ENCODE measurements at regions not wholly inside any gene's neighbourhood (a gene's known extent, or its start where the extent isn't known, plus 50 kb on each side); places are given as distances from the start of the nearest gene placed in this dataset.

DNA sequence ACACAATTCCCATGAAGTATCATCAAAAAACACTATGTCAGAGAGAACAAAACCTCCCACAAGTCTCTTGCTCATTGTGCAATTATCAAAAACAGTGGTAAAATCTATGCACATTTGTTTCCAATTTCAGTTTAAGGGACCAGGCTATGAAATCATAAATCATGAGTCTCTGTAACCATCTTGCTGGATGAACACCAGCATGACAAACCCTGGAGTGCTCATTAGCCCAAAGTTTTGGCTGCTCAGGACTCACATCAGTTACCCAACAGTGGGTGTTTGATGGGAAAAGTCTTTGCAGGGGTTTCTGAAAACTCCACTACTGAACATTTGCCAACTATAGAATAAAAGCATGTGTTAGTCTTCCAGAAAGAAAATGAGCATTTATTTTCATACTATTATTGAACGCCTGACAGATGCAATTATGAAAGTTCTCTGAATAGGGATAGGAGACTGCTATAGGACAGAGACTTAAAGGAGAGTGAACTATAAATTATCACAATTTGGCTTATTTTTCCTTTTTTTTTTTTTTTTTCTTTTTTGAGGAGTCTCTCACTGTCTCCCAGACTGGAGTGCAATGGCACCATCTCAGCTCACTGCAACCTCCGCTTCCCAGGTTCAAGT is 240.8 kb upstream of the KCNMB2 start:
- Histone ChIP-seq H3K36me3 (ENCODE audit: insufficient read depth, low read length) (no peaks in the 10 kb centered on the region), H3K27me3 (ENCODE audit: control insufficient read depth, insufficient read depth, low read length) (no peaks in the 10 kb centered on the region), H3K4me1 (ENCODE audit: control insufficient read depth, insufficient read depth, low read length) (peaks cover 8% of the 10 kb centered on the region), H3K4me3 (ENCODE audit: low read length) (no peak overlapping the region), H3K9me3 (replicated peaks; ENCODE audit: low read length) (no peaks in the 10 kb centered on the region), H3K4me2 (ENCODE audit: low read length) (no peak overlapping the region), H3K9ac (ENCODE audit: low read depth, low read length) (no peak overlapping the region)

DNA sequence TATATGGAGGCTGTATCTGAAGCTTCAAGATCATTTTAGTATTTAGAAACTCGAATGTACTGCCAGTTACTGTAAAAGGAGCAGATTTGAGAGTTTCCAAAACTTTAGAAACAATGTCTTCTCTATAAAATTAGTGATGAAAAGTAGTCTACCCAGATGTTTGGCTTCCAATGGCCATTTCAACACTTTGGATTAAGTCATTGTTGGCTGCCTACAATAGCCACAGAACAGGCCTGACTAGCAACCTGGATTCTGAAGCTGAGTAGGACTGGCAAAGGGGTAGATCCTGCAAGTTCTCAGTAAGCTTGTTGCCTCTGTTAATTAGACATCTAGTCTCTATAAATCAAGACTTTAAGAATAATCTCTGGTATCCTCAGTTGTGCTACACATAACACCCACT is 239.0 kb upstream of the KCNMB2 start:
- H3K9me3 ChIP-seq (replicated peaks; ENCODE audit: low read length) = no peaks in the 10 kb centered on the region
- no peaks in the 10 kb centered on the region for H3K36me3 ChIP-seq (ENCODE audit: insufficient read depth, low read length)
- no peak overlapping the region for H3K4me3 ChIP-seq (ENCODE audit: low read length)
- peak overlapping the region; percentile 71 for H3K4me2 ChIP-seq (ENCODE audit: low read length)
- H3K9ac ChIP-seq (ENCODE audit: low read depth, low read length) = no peak overlapping the region
- H3K27me3 ChIP-seq (ENCODE audit: control insufficient read depth, insufficient read depth, low read length) = no peaks in the 10 kb centered on the region
- H3K4me1 ChIP-seq (ENCODE audit: control insufficient read depth, insufficient read depth, low read length) = peaks cover 8% of the 10 kb centered on the region

DNA sequence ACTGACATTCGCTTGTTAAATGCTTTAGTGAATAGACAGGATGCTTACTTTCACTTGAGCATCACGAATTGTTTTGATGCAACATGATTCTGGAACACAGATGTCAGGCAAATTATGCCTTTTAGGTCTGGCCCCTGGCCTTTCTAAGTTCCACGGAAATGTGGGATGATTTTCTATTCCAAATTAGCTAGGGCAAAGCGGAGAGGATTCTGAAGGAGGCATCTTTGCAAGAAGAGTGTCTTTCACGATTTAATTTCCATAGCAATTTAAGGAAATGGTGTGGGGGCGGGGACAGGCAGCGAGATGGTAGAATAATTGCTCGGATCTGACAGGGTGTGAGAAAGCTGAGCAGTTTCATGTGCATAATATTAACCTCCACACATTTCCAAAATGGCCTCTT is 238.5 kb upstream of the KCNMB2 start:
- Histone ChIP-seq H3K36me3 (ENCODE audit: insufficient read depth, low read length) (no peaks in the 10 kb centered on the region), H3K27me3 (ENCODE audit: control insufficient read depth, insufficient read depth, low read length) (no peaks in the 10 kb centered on the region), H3K9ac (ENCODE audit: low read depth, low read length) (no peak overlapping the region), H3K4me3 (ENCODE audit: low read length) (peak overlapping the region; percentile 50), H3K4me2 (ENCODE audit: low read length) (peak overlapping the region; percentile 71), H3K9me3 (replicated peaks; ENCODE audit: low read length) (no peaks in the 10 kb centered on the region), H3K4me1 (ENCODE audit: control insufficient read depth, insufficient read depth, low read length) (peaks cover 8% of the 10 kb centered on the region)

DNA sequence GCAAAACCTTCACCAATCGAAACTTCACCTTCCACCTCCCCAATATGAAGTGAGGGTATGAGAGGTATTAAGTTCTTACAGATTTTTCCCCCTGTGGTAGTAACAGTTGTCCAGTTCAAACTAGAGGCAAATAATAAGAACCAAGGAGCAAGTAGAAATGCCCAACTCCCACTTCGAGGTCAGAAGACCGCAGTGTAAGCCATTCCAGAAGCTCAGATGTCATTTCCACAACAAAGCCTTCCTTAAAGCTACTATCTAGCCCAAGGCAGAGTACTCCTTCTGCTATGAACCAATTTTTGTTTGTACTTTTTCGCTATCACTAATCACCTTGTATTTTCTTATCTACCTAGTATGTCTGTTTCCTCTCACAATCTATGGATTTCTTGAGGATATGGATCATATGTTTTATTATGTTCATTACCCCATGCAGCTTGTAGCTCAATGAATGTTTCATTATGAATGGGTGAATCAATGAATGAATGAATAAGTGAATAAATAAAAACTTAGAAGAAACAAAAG is 235.7 kb upstream of the KCNMB2 start:
- no peak overlapping the region for H3K4me3 ChIP-seq (ENCODE audit: low read length)
- no peaks in the 10 kb centered on the region for H3K36me3 ChIP-seq (ENCODE audit: insufficient read depth, low read length)
- no peak overlapping the region for H3K4me2 ChIP-seq (ENCODE audit: low read length)

DNA sequence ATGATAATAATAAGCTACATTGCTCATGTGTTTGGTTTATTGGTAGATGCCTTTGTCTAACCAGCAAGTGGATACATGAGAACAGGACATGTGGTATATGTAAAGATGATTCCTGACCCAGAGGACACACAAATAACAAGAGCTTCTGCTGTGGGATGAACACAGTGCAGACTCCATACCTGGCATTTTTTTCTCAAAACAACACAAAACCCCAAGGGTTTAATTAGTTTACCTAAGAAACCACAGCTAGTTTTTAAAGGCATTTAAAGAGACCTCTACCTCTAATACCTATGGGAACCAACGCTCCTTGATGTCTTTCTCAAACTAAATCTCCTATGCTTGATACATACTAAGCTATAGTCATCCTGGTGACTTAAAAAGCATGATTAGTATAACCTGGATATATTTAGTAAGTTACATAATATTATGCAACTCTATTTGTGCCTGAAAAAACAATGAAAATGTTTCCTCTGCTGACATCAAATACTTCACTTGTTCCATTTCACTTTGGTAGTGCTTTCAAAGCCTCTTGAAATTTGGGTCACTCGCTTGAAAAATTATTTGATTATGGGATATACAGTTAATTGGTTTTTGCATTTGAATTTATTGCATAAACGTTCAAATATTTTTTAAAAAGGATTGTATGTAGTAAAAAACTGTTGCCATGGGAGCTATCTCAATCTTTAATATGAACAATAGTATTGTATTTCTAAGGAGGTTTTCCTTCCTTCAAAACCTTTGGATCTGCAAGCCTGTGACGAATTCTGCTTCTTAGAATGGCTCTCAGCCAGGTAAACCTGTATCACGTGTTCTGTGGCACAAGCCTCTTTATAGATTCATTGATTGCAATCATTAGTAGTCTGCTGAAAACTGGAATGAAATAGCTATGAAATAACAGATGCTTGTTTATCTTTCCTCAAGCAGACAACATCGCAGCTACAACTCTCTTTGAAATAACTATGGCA is 233.0 kb upstream of the KCNMB2 start:
- Histone ChIP-seq H3K27me3 (ENCODE audit: control insufficient read depth, insufficient read depth, low read length) (no peaks in the 10 kb centered on the region), H3K4me3 (ENCODE audit: low read length) (no peak overlapping the region), H3K4me1 (ENCODE audit: control insufficient read depth, insufficient read depth, low read length) (peaks cover 11% of the 10 kb centered on the region), H3K9me3 (replicated peaks; ENCODE audit: low read length) (no peaks in the 10 kb centered on the region), H3K9ac (ENCODE audit: low read depth, low read length) (no peak overlapping the region), H3K4me2 (ENCODE audit: low read length) (no peak overlapping the region), H3K36me3 (ENCODE audit: insufficient read depth, low read length) (no peaks in the 10 kb centered on the region)

More for the DNA sequence above, 235.7 kb upstream of the KCNMB2 start:
- Histone ChIP-seq H3K9me3 (replicated peaks; ENCODE audit: low read length) (no peaks in the 10 kb centered on the region), H3K27me3 (ENCODE audit: control insufficient read depth, insufficient read depth, low read length) (no peaks in the 10 kb centered on the region), H3K4me1 (ENCODE audit: control insufficient read depth, insufficient read depth, low read length) (peaks cover 19% of the 10 kb centered on the region), H3K9ac (ENCODE audit: low read depth, low read length) (no peak overlapping the region)

DNA sequence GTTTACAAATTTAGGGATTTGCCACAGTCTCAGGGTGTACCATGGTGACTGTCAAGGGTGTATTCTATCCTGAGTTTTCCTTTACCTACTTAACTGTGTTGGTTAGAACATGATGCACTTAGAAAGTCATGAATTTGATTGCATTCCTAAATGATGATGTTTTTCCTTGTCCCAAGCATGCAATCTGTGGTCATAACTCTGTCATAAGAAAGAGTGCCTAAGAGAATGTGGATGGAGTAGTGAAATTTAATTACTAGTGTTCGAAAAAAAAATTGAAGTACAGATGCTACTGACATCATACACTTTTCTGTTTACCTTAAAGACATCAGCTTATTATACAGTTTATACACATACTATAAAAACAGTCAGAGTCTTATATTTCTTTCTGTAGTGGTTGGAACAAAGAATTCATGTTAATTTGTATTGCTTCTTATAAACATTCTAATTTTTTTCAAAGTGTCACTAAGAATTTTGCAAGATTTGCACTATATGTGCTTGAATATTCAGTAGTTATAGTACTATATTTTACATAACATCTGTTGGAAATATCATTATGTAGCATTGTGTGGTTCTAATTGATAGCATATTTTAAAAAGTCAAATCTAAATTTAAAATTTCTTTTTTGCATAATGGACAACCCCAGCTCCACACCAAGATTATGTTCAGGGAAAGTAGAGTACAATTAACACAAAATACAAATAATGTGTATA is 231.3 kb upstream of the KCNMB2 start:
- H3K9ac ChIP-seq (ENCODE audit: low read depth, low read length) = peak overlapping the region; percentile 16
- no peaks in the 10 kb centered on the region for H3K36me3 ChIP-seq (ENCODE audit: insufficient read depth, low read length)
- no peaks in the 10 kb centered on the region for H3K27me3 ChIP-seq (ENCODE audit: control insufficient read depth, insufficient read depth, low read length)
- no peak overlapping the region for H3K4me3 ChIP-seq (ENCODE audit: low read length)
- no peaks in the 10 kb centered on the region for H3K9me3 ChIP-seq (replicated peaks; ENCODE audit: low read length)
- no peak overlapping the region for H3K4me2 ChIP-seq (ENCODE audit: low read length)
- H3K4me1 ChIP-seq (ENCODE audit: control insufficient read depth, insufficient read depth, low read length) = peaks cover 11% of the 10 kb centered on the region

DNA sequence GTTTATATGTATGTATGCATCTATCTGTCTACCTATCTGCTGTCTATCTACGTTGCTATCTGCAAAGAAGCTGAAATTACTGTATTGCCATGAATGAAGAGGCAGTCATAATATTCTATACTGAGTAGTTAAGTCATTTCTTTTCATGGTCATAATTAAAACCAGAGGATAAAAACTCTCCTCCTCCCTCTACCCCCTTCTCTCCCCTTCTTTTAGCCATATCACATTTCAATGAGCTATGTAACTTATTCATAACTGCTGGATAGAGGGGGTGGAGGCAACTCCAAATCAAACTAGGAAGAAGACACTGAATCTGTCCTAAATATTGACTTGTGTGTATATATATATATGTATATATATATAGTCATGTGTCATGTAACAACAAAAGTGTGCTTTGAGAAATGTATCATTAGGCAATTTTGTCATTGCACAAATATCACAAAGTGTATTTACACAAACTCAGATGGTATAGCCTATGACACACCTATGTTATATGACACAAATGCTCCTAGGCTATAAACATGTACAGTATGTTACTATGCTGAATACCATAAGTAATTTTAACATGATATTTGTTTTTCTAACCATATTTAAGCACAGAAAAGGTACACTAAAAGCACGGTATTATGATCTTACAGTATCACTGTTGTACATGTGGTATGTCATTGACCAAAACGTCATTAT is 229.7 kb upstream of the KCNMB2 start:
- Histone ChIP-seq H3K4me1 (ENCODE audit: control insufficient read depth, insufficient read depth, low read length) (peaks cover 11% of the 10 kb centered on the region), H3K9me3 (replicated peaks; ENCODE audit: low read length) (no peaks in the 10 kb centered on the region), H3K4me2 (ENCODE audit: low read length) (no peak overlapping the region), H3K36me3 (ENCODE audit: insufficient read depth, low read length) (no peaks in the 10 kb centered on the region), H3K27me3 (ENCODE audit: control insufficient read depth, insufficient read depth, low read length) (no peaks in the 10 kb centered on the region), H3K9ac (ENCODE audit: low read depth, low read length) (no peak overlapping the region), H3K4me3 (ENCODE audit: low read length) (no peak overlapping the region)

DNA sequence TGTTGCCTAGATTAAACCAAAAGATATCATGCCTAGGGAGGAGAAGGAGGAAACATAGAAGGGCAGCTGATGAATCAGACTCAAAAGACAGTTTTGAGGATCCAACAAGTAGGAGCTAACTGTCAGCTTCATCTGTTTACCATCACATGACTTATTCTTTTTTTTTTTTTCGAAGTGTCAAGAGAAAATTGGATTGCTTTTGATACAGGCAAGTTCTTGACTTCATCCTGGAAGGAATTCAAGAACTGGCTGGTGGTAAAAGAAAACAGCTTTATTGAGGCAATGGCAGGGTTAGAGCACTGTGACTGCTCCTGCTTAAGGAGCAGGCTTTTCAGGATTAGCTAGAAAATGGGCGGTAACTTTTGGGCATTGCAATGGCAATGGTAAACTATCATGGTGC is 227.5 kb upstream of the KCNMB2 start:
- Histone ChIP-seq H3K4me2 (ENCODE audit: low read length) (no peak overlapping the region), H3K36me3 (ENCODE audit: insufficient read depth, low read length) (no peaks in the 10 kb centered on the region), H3K9ac (ENCODE audit: low read depth, low read length) (no peak overlapping the region), H3K9me3 (replicated peaks; ENCODE audit: low read length) (no peaks in the 10 kb centered on the region), H3K27me3 (ENCODE audit: control insufficient read depth, insufficient read depth, low read length) (no peaks in the 10 kb centered on the region), H3K4me1 (ENCODE audit: control insufficient read depth, insufficient read depth, low read length) (peaks cover 11% of the 10 kb centered on the region), H3K4me3 (ENCODE audit: low read length) (no peak overlapping the region)

DNA sequence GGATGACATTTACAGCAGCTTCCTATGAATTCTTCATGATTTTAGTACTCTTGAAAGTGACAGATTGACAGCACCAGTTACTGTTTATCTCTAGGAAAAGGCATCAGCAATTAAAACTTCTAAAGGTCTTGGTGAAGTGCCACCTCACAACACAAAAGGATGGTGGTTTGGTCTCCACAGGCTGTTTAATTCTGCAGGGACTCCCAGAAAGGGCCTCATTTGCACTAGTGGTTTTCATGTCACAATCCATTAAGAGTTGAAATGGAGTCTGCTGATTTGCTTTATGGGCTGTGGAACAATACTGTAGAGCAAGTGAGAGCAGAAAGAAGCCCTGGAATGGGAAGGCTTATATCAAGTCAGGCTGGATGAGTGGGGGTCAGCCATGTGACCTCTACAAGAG is 225.3 kb upstream of the KCNMB2 start:
- H3K4me1 ChIP-seq (ENCODE audit: control insufficient read depth, insufficient read depth, low read length) = no peaks in the 10 kb centered on the region
- H3K4me3 ChIP-seq (ENCODE audit: low read length) = no peak overlapping the region
- H3K9ac ChIP-seq (ENCODE audit: low read depth, low read length) = no peak overlapping the region

DNA sequence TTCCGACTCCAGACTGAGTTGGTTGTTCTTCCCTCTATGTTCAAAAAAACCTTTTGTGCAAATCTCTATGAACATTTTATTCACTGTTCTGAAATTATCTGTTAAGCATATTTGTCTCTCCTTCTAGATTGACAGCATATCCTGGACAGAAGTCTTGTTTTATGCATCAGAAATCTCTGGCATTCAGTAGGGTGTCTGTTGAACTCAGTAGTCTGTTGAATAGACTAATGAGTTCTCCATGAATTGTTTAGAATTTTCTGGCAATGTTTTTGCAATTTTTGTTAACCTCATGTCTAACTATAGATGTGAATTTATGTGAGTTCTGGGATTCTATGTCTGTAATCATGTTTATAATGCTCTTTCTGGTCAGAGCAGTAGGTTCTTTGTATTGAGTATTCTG is 222.5 kb upstream of the KCNMB2 start:
- Histone ChIP-seq H3K27me3 (ENCODE audit: control insufficient read depth, insufficient read depth, low read length) (no peaks in the 10 kb centered on the region), H3K4me2 (ENCODE audit: low read length) (no peak overlapping the region), H3K36me3 (ENCODE audit: insufficient read depth, low read length) (no peaks in the 10 kb centered on the region), H3K9me3 (replicated peaks; ENCODE audit: low read length) (peaks cover 3% of the 10 kb centered on the region), H3K4me3 (ENCODE audit: low read length) (no peak overlapping the region), H3K4me1 (ENCODE audit: control insufficient read depth, insufficient read depth, low read length) (no peaks in the 10 kb centered on the region), H3K9ac (ENCODE audit: low read depth, low read length) (no peak overlapping the region)

More for the DNA sequence above, 225.3 kb upstream of the KCNMB2 start:
- no peak overlapping the region for H3K4me2 ChIP-seq (ENCODE audit: low read length)
- H3K27me3 ChIP-seq (ENCODE audit: control insufficient read depth, insufficient read depth, low read length) = no peaks in the 10 kb centered on the region
- peaks cover 2% of the 10 kb centered on the region for H3K9me3 ChIP-seq (replicated peaks; ENCODE audit: low read length)
- H3K36me3 ChIP-seq (ENCODE audit: insufficient read depth, low read length) = no peaks in the 10 kb centered on the region

DNA sequence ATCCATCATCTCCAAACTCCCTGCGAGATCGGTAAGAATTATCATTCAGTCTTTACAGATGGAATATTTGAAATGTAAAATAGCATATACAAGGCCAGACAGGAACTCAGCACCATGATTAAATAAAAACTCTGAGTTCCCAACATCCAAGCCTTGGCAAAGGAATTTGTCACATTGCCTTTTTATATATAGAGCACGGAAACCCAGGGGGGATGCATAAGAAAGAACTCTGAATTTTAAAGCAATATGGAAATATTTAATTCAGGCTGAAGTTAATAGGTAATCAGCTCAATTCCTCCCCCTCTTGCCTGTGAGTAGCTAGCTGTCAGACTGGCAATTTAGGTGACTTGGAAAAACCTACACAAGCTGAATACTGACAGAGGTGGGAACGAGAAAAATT is 217.9 kb upstream of the KCNMB2 start:
- Histone ChIP-seq H3K36me3 (ENCODE audit: insufficient read depth, low read length) (no peaks in the 10 kb centered on the region), H3K9me3 (replicated peaks; ENCODE audit: low read length) (peaks cover 3% of the 10 kb centered on the region), H3K27me3 (ENCODE audit: control insufficient read depth, insufficient read depth, low read length) (no peaks in the 10 kb centered on the region), H3K4me2 (ENCODE audit: low read length) (no peak overlapping the region), H3K4me3 (ENCODE audit: low read length) (no peak overlapping the region), H3K9ac (ENCODE audit: low read depth, low read length) (no peak overlapping the region), H3K4me1 (ENCODE audit: control insufficient read depth, insufficient read depth, low read length) (peaks cover 10% of the 10 kb centered on the region)
